HL-60 (cell line): ENCODE measurements at regions not wholly inside any gene's neighbourhood (a gene's known extent, or its start where the extent isn't known, plus 50 kb on each side); places are given as distances from the start of the nearest gene placed in this dataset.

Experiments used
- DNase-seq, 2 experiments: peaks; one replicate each; pipeline ENCODE4 v3.0.0-alpha.2; 2010 to 2020; ENCODE audit warnings: low read depth in 1 of 2, low spot score in 1 of 2
- H3K27ac ChIP-seq: fragments of 250-450 bp; sonication (Bioruptor Pico); replicated peaks from 2 replicates; pipeline ENCODE4 v1.5.1; 2020; ENCODE audit warnings: mild to moderate bottlenecking, moderate library complexity
- H3K27me3 ChIP-seq: fragments of 250-450 bp; sonication (Bioruptor Pico); 2 replicates; pipeline ENCODE4 v1.5.1; 2021; ENCODE audit warnings: mild to moderate bottlenecking, moderate library complexity; ENCODE audit not compliant: insufficient read depth, poor library complexity, severe bottlenecking
- H3K4me3 ChIP-seq: replicated peaks from 2 replicates; pipeline ENCODE4 v1.5.1; 2011; ENCODE audit warnings: mild to moderate bottlenecking, control low read depth, low read length; ENCODE audit not compliant: insufficient read depth
- CTCF ChIP-seq: IDR thresholded peaks from one replicate; pipeline ENCODE4 v1.5.1; 2011; ENCODE audit warnings: low read length, control low read depth, inconsistent platforms; ENCODE audit not compliant: insufficient read depth
- GABPA ChIP-seq: IDR thresholded peaks from 2 replicates; pipeline ENCODE4 v1.6.1; 2012; ENCODE audit warnings: low read depth
- POLR2AphosphoS5 ChIP-seq: IDR thresholded peaks from 2 replicates; pipeline ENCODE4 v1.6.1; 2012; ENCODE audit warnings: low read depth
- REST ChIP-seq: IDR thresholded peaks from 2 replicates; pipeline ENCODE4 v1.6.1; 2012; ENCODE audit warnings: low read depth; ENCODE audit not compliant: insufficient replicate concordance
- SPI1 ChIP-seq: IDR thresholded peaks from 2 replicates; pipeline ENCODE4 v1.6.1; 2012; ENCODE audit warnings: low read depth, mild to moderate bottlenecking, borderline replicate concordance

GRCh38 chr11:71120471-71120896, 131.9 kb downstream of the SHANK2 start:
- Histone ChIP-seq H3K27me3 (no peaks in the 10 kb centered on the region), H3K27ac (no peak overlapping the region), H3K4me3 (no peak overlapping the region)
- TF ChIP-seq REST = no peak
- TF ChIP-seq SPI1 = no peak
- DNase-seq = no peak

GRCh38 chr11:71119656-71120269, 132.6 kb downstream of the SHANK2 start:
- no peak for DNase-seq
- TF ChIP-seq POLR2AphosphoS5 = no peak
- no peak for TF ChIP-seq SPI1
- TF ChIP-seq REST = no peak
- TF ChIP-seq CTCF = no peak
- no peak for TF ChIP-seq GABPA
- Histone ChIP-seq H3K27me3 (no peaks in the 10 kb centered on the region), H3K4me3 (no peak overlapping the region), H3K27ac (no peak overlapping the region)

GRCh38 chr11:71118671-71119250, 133.6 kb downstream of the SHANK2 start:
- no peak for DNase-seq
- no peak overlapping the region for H3K4me3 ChIP-seq
- TF ChIP-seq REST (no peak), SPI1 (no peak), POLR2AphosphoS5 (no peak), GABPA (no peak), CTCF (no peak)
- H3K27me3 ChIP-seq = no peaks in the 10 kb centered on the region
- H3K27ac ChIP-seq = no peak overlapping the region
